ENCODE measurements at regions not wholly inside any gene's neighbourhood (a gene's known extent, or its start where the extent isn't known, plus 50 kb on each side); places are given as distances from the start of the nearest gene placed in this dataset.
A peak's percentile ranks its signal among the peaks of the same experiment; 100 is the strongest.
"Not testable (repeated sequence)": the region's sequence is repeated elsewhere in the genome, so short reads cannot be mapped to it uniquely, and the experiment has no call there.

- DNase-seq (ENCODE audit: low spot score): no peak
Measured at GRCh38 chr4:188735082-188735481, 595.8 kb downstream of the TRIML1 start.

DNA sequence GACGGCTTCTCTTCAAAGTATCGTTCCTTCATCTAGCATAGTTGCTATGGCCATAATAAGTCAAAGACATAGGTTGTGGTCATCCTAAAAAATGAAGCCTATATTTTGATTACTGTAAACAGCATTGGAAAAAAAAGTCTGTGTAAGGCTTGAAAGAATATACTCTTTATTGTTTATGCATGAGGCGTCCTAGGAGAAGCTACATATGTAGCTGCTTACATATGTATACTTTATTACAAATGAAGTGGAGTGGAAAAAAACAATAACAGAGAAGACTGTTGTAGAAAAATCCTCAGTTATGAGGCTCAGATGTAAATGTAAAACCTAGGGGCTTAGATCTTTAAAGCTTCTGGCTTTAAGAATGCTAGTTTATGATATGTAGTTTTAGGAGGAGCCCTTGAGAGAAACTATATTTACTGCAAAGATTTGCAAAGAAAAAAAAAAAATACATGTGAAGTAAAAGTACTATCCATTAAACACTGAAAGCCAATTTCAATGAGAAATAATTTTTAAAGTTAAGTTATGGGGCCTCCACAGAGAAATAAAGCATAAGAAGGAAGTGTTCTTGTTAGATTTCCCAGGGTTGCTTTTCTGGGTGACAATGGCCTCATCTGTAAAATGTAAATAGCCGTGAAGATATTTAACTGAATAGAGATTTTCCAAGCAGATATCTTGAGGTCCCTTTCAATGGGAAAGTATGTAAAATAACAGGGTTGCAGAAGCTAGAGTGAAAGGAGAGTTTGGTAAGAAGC, 598.2 kb downstream of the TRIML1 start:
- DNase-seq (ENCODE audit: low spot score): no peak

DNA sequence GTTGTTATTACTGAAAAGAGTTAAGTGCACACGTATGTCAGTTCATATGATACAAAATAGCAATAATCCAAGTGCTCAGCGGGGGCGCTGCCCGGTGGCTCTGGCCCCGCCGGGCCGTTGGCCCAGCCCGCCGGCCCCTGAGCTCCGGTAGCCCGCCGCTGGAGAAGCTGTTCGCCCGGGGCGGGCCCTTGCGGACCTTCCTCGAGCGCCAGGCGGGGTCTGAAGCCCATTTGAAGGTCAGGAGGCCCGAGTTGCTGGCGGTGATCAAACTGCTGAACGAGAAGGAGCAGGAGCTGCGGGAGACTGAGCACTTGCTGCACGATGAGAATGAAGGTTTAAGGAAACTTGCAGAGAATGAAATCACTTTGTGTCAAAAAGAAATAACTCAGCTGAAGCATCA, 599.0 kb downstream of the TRIML1 start:
- not testable (repeated sequence) for DNase-seq (ENCODE audit: low spot score)

GRCh38 chr4:188740172-188740571, 600.9 kb downstream of the TRIML1 start:
- not testable (repeated sequence) for DNase-seq (ENCODE audit: low spot score)

- not testable (repeated sequence) for DNase-seq (ENCODE audit: low spot score)
Measured at GRCh38 chr4:188740791-188741190, 601.5 kb downstream of the TRIML1 start.

GRCh38 chr4:188754372-188755002, 615.2 kb downstream of the TRIML1 start:
- no peak for DNase-seq (ENCODE audit: low spot score)

GRCh38 chr4:188767496-188767895, 628.3 kb downstream of the TRIML1 start:
- DNase-seq (ENCODE audit: low spot score): no peak

- DNase-seq (ENCODE audit: low spot score): no peak
Measured at GRCh38 chr4:188778905-188779304, 639.7 kb downstream of the TRIML1 start.

GRCh38 chr4:188779581-188779980, 640.3 kb downstream of the TRIML1 start:
- no peak for DNase-seq (ENCODE audit: low spot score)

GRCh38 chr4:188780028-188780427, 640.8 kb downstream of the TRIML1 start:
- DNase-seq (ENCODE audit: low spot score): no peak

DNA sequence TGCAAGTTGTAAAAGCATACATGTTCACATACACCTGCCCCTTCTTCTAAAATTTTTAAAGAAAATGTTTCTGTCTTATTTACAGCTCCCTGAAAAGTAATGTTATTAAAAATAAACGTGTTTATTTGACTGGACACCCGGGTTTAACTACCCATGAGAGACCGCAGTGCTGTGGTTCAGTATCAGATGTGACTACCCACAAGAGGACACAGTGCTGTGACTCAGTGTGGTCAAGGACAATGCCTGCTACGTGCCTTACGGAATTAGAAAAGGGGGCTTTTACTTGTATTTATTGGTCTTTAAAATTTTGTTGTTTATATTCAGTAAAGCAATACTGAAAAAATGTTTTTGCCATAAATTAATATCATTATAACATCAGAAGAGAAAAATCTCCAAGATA, 641.4 kb downstream of the TRIML1 start:
- no peak for DNase-seq (ENCODE audit: low spot score)

DNA sequence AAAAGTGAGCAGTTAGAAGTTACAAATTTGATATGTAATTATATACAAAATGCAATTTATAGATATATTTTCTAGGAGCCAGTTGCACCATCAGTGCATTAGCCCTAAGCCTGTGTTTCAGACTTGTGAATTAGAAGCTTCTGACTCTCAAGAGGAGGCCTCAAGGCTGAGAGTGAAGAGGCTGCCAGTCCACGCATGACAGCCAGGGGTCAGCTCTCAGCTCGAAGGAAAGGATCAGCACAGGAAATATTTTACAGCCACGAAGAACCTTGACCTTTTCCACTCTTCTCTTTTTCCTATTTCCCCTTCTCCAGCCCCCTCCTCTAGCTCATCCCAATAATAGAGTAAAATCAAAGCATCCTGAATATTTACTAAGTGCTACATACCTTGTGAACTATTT, 642.4 kb downstream of the TRIML1 start:
- DNase-seq (ENCODE audit: low spot score): no peak

DNA sequence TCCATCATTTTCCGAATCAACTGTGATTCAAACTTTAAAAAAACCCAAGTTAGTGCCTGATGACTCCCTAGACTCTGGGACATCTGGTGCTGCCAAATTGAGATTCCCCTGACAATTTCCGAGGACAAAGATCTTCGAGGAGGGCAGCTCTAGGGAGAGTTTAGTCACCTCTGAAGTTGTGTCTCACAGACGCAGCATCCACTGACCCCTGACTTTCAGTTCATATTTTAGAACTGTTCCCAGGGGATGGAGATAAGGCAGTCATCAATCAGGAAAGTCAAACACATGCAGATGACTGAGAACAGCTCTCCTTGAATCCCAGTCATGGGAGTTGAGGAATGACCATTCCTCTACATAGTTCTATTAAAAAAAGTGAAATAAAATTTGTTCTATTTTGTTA, 643.9 kb downstream of the TRIML1 start:
- DNase-seq (ENCODE audit: low spot score): no peak

- DNase-seq (ENCODE audit: low spot score): no peak
Measured at GRCh38 chr4:188783606-188784160, 644.4 kb downstream of the TRIML1 start.

DNA sequence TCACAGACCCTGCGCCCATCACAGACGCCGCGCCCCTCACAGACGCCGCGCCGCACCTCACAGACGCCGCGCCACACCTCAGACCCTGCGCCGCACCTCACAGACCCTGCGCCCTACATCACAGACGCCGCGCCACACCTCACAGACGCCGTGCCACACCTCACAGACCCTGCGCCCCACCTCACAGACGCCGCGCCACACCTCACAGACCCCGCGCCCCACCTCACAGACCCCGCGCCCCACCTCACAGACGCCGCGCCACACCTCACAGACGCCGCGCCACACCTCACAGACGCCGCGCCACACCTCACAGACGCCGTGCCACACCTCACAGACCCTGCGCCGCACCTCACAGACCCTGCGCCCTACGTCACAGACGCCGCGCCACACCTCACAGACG, 657.4 kb downstream of the TRIML1 start:
- not testable (repeated sequence) for DNase-seq (ENCODE audit: low spot score)

GRCh38 chr4:188797011-188797410, 657.8 kb downstream of the TRIML1 start:
- DNase-seq (ENCODE audit: low spot score): not testable (repeated sequence)

DNA sequence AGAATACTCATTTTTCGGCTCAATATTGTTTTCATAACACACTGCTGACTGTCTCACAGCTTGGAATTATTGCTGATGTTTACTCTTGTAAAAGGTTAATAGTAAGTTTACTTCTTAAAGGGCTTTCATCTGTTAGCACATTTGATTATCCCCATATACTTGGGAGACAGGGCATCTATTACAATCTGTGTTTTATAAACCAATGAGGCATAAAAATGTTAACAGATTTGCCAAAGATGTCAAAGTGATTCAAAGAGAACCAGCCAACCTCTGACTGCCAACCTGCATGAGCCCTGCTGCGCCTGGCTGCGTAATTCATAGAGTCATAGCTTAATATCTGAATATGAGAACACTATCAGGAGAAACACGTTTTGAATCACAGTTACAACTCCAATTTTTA, 665.6 kb downstream of the TRIML1 start:
- no peak for DNase-seq (ENCODE audit: low spot score)

GRCh38 chr4:188811121-188811520, 671.9 kb downstream of the TRIML1 start:
- no peak for DNase-seq (ENCODE audit: low spot score)

DNA sequence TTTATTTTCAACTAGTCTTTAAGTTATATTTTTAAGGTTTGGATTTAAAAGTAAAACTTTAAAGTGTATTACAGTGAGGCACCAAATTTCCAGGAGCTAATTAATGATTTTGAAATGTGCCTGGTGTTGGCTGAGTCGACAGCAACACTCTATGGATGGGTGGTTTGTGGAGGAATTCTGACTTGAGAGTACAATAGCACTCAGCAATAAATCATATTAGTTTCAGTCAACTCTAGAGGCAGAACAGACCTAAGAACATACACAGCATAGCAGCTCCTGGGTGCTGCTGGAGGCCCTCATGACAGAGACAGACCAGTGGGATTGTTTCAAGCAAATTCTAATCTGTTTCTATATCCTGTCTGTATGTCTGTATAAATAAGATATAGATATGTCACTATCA, 673.4 kb downstream of the TRIML1 start:
- no peak for DNase-seq (ENCODE audit: low spot score)

DNA sequence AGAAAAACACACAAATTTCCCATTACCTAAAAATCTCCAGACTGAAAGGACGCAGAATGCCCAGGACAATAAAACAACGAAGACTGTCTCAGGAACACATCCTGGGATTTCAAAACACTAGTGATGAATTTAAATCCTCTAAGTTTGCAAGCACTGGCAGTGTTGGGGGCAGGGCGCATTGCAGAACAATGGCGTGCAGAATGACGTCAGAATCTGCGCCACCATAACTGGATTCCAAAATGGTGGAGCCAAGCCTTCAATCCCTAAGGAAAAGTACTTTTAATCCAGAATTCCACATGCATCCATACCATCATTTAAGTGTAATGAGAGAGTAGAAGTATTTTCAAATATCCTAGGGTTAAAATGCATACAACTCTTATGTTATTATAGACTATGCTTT, 679.1 kb downstream of the TRIML1 start:
- DNase-seq (ENCODE audit: low spot score): no peak

- no peak for DNase-seq (ENCODE audit: low spot score)
Measured at GRCh38 chr4:188819233-188819632, 680.0 kb downstream of the TRIML1 start.

DNA sequence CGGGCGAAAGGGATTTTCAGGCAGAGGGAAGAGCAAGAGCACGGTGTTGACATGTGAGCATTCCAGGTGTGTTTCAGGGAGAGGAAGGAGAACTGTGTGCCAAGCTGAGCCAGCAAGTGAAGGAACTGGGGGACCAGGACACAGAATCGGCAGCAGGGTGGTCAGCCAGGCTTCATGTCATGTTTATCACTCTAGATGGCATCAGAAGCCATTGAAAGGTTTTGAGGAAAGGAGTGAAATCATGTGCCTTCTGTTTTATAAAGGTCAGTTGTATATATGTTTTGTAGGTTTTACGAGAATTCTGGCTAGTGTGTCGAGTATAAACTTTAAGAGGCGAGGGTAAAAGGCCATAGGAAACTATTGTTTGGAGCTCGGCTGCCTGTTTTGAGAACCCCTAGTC, 682.3 kb downstream of the TRIML1 start:
- no peak for DNase-seq (ENCODE audit: low spot score)

DNA sequence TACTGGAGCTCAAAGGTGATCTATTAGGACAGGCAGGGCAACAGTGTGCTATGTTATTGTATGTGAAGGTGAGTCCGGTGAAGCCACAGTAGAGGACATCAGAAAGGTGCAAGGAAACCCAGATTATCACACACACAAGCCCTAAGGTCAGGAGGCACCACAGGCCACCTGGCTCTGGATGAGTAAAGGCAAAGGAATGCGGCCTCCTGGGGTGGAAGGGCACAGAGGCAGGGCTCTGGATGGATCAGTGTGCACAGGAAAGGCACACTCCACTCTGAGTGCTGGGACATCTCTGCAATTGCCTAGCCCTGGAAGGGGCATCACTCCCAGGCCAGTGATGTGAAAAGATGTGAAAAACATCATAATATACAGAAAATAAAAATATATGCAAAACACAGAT, 683.5 kb downstream of the TRIML1 start:
- peak; percentile 6 for DNase-seq (ENCODE audit: low spot score)

GRCh38 chr4:188824553-188824952, 685.3 kb downstream of the TRIML1 start:
- DNase-seq (ENCODE audit: low spot score): no peak

Measured in AG20443 (cell line).